ENCODE measurements at regions not wholly inside any gene's neighbourhood (a gene's known extent, or its start where the extent isn't known, plus 50 kb on each side); places are given as distances from the start of the nearest gene placed in this dataset.

DNA sequence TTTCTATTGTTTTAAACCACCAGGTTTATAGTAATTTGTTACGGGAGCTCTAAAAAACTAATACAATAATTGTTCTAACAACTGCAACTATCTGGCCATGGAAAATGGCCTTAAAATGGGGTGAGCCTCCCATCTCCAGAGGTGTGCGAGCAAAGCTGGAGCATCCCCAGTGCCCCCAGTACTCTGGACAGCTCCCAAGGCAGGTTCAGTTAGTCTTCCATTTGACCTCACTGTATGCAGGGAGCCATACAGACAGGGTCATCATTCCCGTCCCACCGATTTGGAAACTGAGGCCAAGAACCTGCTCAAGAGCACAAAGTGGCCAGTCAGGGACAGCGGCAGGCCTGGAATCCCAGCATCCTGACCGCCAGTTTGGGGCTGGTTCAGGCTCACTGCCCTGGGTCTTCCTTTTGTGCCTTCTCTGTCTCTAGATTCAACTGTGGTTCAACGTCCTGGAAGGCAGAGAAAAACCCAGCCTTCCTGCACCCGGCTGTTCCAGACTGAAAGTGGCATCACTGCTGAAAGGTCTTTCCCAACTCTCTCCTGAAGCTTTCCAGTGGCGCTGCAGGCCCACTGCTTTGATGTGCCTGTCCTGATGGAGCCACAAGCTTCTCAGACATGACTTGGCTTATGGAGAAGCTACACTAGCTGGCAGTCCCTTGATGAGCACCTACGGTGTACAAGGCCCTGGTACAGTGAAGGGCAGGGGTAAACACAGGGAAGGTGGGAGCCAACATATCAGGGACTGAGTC, 76.6 kb upstream of the LINGO1 start:
- TF ChIP-seq, protein P1, sequence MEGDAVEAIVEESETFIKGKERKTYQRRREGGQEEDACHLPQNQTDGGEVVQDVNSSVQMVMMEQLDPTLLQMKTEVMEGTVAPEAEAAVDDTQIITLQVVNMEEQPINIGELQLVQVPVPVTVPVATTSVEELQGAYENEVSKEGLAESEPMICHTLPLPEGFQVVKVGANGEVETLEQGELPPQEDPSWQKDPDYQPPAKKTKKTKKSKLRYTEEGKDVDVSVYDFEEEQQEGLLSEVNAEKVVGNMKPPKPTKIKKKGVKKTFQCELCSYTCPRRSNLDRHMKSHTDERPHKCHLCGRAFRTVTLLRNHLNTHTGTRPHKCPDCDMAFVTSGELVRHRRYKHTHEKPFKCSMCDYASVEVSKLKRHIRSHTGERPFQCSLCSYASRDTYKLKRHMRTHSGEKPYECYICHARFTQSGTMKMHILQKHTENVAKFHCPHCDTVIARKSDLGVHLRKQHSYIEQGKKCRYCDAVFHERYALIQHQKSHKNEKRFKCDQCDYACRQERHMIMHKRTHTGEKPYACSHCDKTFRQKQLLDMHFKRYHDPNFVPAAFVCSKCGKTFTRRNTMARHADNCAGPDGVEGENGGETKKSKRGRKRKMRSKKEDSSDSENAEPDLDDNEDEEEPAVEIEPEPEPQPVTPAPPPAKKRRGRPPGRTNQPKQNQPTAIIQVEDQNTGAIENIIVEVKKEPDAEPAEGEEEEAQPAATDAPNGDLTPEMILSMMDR (IDR thresholded peaks at IDR 0.05): no peak
- TF ChIP-seq EP300 (IDR thresholded peaks at IDR 0.05): no peak
